HG03045 (cell line): ENCODE measurements at regions not wholly inside any gene's neighbourhood (a gene's known extent, or its start where the extent isn't known, plus 50 kb on each side); places are given as distances from the start of the nearest gene placed in this dataset.
"Not testable (repeated sequence)": the region's sequence is repeated elsewhere in the genome, so short reads cannot be mapped to it uniquely, and the experiment has no call there.

Experiments used
- ATAC-seq: cut with Tn5 transposase; IDR thresholded peaks from one replicate; pipeline ENCODE4 v1.9.1; 2021; ENCODE audit warnings: mild to moderate bottlenecking, moderate library complexity; ENCODE audit not compliant: unreplicated experiment

GRCh38 chr14:105707099-105707498 lies 180.7 kb downstream of the TMEM121 start:
- not testable (repeated sequence) for ATAC-seq

GRCh38 chr14:105707723-105708151 lies 181.4 kb downstream of the TMEM121 start:
- ATAC-seq, result not testable (repeated sequence)

- ATAC-seq, result not testable (repeated sequence)
Measured at GRCh38 chr14:105708251-105709134, 182.1 kb downstream of the TMEM121 start.

GRCh38 chr14:105709281-105710118 lies 183.1 kb downstream of the TMEM121 start:
- ATAC-seq, result no peak

GRCh38 chr14:105710119-105711043 lies 184.0 kb downstream of the TMEM121 start:
- ATAC-seq, result no peak

GRCh38 chr14:105711044-105711620 lies 184.7 kb downstream of the TMEM121 start:
- no peak for ATAC-seq

GRCh38 chr14:105711841-105712460 lies 185.6 kb downstream of the TMEM121 start:
- ATAC-seq, result no peak

- not testable (repeated sequence) for ATAC-seq
Measured at GRCh38 chr14:105712670-105713069, 186.3 kb downstream of the TMEM121 start.

GRCh38 chr14:105713160-105713559 lies 186.8 kb downstream of the TMEM121 start:
- not testable (repeated sequence) for ATAC-seq

- ATAC-seq, result not testable (repeated sequence)
Measured at GRCh38 chr14:105713836-105714235, 187.5 kb downstream of the TMEM121 start.

GRCh38 chr14:105718787-105719186 lies 192.4 kb downstream of the TMEM121 start:
- ATAC-seq, result not testable (repeated sequence)

- not testable (repeated sequence) for ATAC-seq
Measured at GRCh38 chr14:105720106-105720505, 193.7 kb downstream of the TMEM121 start.

- ATAC-seq, result not testable (repeated sequence)
Measured at GRCh38 chr14:105720852-105721601, 194.6 kb downstream of the TMEM121 start.

GRCh38 chr14:105721602-105721970 lies 195.2 kb downstream of the TMEM121 start:
- not testable (repeated sequence) for ATAC-seq

- ATAC-seq, result not testable (repeated sequence)
Measured at GRCh38 chr14:105721996-105722709, 195.8 kb downstream of the TMEM121 start.

- ATAC-seq, result not testable (repeated sequence)
Measured at GRCh38 chr14:105723271-105723670, 196.9 kb downstream of the TMEM121 start.

GRCh38 chr14:105723776-105724175 lies 197.4 kb downstream of the TMEM121 start:
- ATAC-seq, result not testable (repeated sequence)

- ATAC-seq, result not testable (repeated sequence)
Measured at GRCh38 chr14:105729825-105730368, 203.5 kb downstream of the TMEM121 start.
